C4-2B (cell line): ENCODE measurements at regions not wholly inside any gene's neighbourhood (a gene's known extent, or its start where the extent isn't known, plus 50 kb on each side); places are given as distances from the start of the nearest gene placed in this dataset.

Source experiments
- CTCF ChIP-seq: fragments of 450-650 bp; conservative IDR thresholded peaks from 2 replicates; pipeline ENCODE4 v1.5.1; 2017; ENCODE audit warnings: mild to moderate bottlenecking
- ZFX ChIP-seq: fragments of 450-650 bp; IDR thresholded peaks from 2 replicates; pipeline ENCODE4 v1.6.1; 2017

GRCh38 chr12:74903522-74903921 is 306.1 kb downstream of the KCNC2 start:
- TF ChIP-seq CTCF (peak; percentile 35), ZFX (no peak)
